ENCODE measurements at regions not wholly inside any gene's neighbourhood (a gene's known extent, or its start where the extent isn't known, plus 50 kb on each side); places are given as distances from the start of the nearest gene placed in this dataset.

DNA sequence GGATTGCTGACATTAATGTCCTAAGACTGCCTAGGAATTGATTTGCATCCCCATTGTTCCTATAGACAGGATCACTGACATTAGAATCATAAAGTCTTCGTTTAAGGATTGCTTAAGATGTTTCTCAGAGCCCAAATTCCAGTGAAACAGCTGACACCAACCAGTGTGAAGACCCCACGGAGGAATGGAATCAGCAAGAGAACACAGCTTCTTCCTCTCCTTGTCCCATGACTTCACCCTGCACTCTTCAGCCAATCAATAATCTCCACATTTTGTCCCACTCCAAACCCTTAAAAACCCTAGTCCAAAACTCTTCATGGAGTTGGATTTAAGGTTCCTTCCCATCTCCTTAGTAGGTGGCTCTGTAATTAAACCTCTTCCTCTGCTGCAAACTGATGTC, 157.0 kb upstream of the NDUFV2 start:
- no peak for DNase-seq

DNA sequence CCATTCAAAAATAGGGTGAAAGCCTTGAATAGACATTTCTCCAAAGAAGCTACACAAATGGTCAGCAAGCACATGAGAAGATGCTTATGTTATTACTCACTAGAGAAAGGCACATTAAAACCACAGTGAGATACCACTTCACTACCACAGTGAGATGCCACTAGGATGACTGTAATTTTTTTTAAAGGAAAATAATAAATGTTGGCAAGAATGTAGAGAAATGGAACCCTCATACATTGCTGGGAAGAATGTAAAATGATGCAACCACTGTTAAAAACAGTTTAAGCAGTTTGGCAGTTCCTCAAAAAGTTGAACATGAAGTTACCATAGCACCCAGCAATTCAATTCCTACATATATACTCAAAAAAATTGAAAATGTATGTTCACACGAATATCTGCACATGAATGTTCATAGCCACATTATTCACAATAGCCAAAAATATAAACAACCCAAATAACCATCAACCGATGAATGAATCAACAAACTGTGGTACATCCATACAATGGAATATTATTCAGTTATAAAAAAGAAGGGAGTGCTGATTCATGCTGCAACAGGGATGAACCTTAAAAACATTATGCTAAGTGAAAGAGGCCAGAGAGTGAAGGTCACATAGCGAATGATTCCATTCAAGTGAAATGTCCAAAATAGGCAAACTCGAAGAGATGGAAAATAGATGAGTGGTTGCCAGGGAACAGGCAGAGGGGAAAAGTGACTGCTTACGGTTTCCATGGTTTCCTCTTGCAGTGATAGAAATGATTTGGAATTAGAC, 156.2 kb upstream of the NDUFV2 start:
- DNase-seq = no peak

DNA sequence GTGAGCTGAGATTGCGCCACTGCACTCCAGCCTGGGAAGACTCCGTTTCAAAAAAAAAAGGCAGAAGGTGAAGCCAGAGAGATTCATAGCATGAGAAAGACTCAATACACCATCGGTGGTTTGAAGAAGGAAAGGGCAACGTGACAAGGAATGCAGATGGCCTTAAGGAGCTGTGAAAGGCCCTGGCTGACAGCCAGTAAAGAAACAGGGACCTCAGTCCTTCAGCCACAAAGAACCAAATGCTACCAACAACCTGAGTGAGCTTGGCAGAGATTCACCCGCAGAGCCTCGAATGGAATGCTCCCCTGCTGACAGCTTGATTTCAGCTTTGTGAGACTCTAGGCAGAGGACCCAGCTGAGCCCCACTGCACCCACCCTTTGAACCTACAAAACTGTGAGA, 154.9 kb upstream of the NDUFV2 start:
- DNase-seq = no peak

- DNase-seq = no peak
These were observed 154.5 kb upstream of the NDUFV2 start for GRCh38 chr18:8948011-8948410.

DNA sequence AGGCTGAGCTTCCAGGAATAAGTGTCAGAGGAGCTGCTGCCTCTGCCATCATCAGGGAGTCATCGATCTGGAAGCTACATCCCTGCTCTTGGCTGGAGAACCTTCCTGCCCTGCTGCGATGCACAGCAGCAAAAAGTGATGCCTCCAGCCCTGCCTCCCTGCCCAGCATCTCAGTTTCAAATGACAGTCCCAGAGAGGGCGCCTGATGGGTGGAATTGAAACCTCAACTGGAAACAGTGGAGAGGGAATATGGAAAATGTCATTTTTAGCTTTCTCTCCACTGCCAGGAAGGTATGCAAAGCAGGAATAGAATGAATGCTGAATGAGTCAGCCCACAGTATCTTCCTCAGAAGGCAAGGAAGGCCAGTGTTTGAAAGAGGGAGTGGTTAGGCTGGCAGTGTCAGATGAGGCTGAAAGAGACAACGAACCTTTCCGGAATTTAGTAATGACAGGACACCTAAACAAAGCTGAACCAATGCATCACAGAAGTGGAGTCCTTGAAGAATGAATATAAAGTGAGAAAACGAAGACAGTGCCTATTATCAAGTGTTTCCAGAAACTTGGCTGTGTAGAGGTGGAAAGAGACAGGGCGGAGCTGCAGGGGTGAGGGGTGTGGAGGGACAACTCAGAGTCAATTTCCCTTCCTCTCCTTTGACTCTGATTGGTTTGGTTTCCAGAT, 153.9 kb upstream of the NDUFV2 start:
- no peak for DNase-seq

GRCh38 chr18:8949206-8949605, 153.3 kb upstream of the NDUFV2 start:
- DNase-seq = no peak

DNA sequence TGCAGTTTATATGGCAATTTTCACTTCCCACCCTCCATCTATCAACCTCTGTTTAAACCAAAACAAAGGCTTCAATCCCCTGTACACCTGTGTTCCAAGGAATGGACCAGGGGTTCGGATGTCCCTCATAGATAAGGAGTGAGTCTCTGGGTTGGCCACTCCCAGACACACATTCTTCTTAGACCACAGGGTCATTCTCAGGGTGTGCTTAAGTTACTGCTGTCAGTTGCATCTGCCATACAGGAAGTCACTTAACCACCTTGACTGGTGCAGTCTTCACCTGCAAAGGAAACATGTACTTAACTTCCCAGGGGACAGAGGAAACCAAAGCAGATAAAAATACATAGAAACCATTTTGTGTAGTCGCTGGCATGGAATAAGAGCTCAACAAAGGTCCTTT, 151.0 kb upstream of the NDUFV2 start:
- peak; percentile 3 to 40 for DNase-seq

GRCh38 chr18:8952174-8952573, 150.3 kb upstream of the NDUFV2 start:
- DNase-seq = no peak

- DNase-seq = no peak
These were observed 149.4 kb upstream of the NDUFV2 start for GRCh38 chr18:8952769-8953760.

DNA sequence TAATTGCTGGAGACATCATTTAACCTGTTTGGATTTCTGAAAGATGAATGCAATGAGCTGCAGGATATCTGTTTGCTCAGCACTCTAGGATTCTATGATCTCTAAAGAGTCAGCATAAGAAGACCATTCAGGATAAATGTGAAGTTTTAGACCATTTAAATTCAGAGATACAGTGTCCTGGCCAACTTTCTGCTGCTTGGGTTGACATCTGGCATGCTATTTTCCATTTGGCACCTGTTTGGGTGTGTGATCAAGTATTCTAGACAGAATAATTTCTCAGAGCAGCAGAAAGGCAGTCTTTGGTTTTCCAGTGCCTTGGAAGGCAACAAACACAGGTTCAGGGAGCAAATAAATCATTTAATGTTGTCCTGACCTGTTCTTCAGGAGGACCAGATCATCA, 144.8 kb upstream of the NDUFV2 start:
- no peak for DNase-seq

DNA sequence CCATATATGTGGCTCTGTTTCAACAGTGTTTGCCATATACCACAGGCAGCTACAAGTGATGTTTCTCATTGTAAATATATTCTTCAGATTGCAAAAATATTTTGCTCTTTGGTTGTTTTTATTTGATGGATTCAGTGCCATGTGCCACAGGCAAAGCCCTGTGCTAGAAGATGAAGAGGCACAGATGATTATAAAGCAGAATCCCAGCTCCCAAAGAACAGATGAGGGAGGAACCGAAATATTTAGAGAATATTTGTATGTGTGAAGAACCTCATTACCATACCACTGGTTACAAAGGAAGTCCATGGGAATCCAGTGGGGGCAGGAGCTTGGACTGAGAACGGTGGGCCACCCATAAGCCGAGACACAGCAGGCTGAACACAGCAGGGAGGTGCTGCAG, 143.8 kb upstream of the NDUFV2 start:
- DNase-seq = no peak

DNA sequence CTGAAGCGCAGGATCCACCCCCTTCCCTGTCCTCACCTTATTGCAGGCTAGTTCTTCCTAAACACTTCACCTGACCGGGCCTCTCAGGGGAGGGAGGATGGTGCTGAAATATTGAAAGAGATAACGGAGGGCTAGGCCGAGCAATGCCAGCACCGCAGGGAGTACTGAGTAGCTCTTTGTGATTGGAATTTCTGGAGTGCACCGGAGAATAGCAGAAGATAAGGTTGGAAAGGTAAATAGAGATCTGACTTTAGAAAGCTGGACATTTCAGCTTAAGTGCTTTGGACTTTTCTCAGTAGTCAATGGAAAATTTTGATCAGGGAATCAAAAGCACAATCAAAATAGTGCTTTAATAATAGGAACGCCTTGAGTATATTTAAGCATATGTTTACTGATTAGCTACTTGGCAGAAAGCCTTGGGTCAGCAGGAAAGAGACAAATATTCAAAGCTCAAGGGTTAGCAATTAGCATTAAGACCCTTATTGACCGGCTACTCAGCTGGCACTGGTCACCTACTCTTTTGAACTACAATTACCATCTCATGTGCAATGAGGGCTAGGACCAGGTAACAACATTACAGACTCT, 142.9 kb upstream of the NDUFV2 start:
- DNase-seq = no peak

DNA sequence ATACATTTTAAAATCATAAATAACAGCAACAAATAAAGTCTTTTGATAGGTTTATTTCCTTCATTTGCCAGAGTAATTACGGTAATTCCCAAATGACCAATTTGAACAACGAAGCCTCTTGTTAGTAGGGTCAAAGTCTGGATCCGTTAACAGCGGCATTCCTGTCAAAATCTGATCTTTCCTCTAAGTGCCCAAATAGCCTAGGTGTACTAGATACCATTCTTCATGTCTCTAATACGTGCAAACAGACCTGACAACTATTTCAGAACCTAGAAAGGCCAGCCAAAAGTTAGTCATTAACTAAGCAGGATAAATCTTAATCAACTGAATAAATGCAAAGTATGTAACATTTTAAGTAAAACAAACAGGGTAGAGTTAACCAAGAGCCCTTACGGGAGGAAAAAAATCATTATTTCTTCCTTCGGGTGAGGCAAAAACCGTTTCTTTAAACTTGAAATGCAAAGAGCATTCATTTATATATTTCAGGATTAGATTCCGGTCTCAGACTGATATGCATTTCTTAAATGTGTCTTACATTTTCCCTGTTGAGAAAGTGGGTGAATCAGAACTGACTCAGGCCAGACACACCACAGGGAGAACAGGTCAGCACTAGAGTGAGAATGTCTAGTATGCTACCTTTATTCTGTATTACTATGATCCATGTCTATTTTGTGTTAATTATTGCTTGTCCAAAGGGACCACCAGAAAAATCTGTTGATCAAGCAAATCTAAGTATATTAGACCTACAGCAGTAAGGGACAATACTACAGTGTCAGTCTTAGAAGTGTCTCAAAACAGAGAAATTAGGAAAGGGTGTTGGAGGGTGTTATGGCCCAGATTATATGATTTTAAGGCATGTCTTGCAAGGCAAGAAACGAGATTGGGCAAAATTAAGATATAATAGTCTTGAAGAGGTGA, 141.5 kb upstream of the NDUFV2 start:
- DNase-seq = peak in 1 of 2 experiments; percentile 27

DNA sequence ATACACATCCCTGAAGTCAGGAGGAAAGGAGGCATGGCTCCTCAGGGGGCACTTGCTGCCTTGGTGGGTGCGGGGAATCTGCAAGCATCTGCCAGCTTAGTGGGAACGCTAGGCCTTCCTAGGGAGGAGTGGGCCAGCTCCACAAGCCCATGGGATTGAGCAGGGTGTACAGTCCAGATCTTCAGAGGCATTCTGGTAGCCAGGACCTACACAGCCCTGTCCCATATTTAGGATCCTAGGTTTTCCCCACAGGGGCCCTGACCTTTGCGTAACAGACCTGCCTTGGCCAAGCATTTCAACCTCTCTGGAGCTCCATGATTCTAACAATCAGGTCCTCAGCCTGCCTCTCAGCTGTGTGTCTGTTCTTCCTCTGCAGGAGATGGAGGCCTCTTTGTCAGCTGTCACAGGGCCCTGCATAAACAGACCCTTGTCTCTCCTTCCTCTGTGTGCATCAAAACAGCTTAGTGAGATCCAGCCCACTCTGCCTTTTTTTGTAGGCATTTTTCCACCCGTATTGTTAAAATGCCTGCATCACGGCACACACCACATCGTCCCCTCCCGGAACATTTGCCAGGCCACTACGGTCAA, 140.2 kb upstream of the NDUFV2 start:
- no peak for DNase-seq

GRCh38 chr18:8962855-8963635, 139.5 kb upstream of the NDUFV2 start:
- no peak for DNase-seq

GRCh38 chr18:8963876-8964275, 138.6 kb upstream of the NDUFV2 start:
- DNase-seq = no peak

- DNase-seq = no peak
These were observed 137.1 kb upstream of the NDUFV2 start for GRCh38 chr18:8965398-8965797.

DNA sequence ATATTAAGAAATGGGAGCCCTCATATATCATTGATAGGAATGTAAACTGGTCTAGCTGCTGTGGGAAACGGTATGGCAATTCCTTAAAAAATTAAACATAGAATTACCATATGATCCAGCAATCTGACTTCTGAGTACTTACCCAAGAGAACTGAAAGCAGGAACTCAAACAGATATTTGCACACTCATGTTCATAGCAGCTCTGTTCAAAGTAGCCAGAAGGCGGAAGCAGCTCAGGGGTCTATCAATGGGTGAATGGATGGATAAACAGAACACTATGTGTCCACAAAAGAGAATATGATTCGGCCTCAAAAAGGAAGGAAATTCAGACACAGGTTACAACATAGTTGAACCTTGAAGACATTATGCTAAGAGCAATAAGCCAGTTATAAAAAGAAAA, 135.7 kb upstream of the NDUFV2 start:
- no peak for DNase-seq

- no peak for DNase-seq
These were observed 134.9 kb upstream of the NDUFV2 start for GRCh38 chr18:8967573-8967972.

DNA sequence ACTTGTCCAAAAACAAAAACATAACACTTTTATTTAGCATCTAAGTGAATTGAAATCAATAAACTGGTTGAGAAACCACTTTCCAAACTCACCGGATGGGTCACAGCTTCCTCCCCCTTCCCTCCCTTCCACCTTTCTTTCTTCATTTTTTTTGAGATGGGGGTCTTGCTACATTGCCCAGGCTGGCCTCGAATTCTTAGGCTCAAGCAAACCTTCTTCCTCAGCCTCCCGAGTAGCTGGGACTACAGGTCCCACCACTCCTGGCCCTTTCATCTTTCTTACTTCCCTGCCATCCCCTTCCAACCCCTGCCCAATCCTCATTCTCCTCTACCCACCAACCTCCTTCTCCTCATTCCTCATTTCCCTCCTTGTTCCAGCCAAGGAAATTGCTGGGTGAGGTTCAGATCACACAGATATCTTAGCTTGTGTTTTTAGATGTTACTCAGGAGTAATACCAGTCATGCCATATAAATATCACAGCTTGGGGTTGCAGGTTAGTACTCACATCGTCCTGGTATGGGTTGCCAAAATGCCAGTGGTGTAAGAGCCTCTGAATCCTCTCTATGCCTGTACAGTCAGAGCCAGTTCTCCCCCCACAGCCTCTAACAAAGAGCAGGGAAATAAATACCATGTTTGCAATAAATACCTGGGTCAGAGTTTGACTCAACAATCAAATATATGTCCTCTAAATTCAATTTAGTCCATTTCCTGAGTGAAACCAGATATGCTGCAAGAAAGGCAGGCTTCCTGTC, 132.7 kb upstream of the NDUFV2 start:
- no peak for DNase-seq
